ENCODE measurements at regions not wholly inside any gene's neighbourhood (a gene's known extent, or its start where the extent isn't known, plus 50 kb on each side); places are given as distances from the start of the nearest gene placed in this dataset.

- DNase-seq (ENCODE audit: low read depth, low spot score): no peak
- Mint-ChIP-seq H3K27ac (ENCODE audit: unreplicated experiment) (no peak overlapping the region), H3K27me3 (ENCODE audit: low read depth) (no peaks in the 10 kb centered on the region), H3K4me3 (no peak overlapping the region), H3K9me3 (peaks cover 3% of the 10 kb centered on the region), H3K4me1 (peaks cover 9% of the 10 kb centered on the region), H3K36me3 (ENCODE audit: low read depth) (no peaks in the 10 kb centered on the region)
- no peak for TF ChIP-seq CTCF (conservative IDR thresholded peaks at IDR 0.05)
These were observed 519.4 kb upstream of the JAG1 start for GRCh38 chr20:11193241-11193640.

GRCh38 chr20:11195169-11195568, 521.4 kb upstream of the JAG1 start:
- no peak overlapping the region for H3K27ac Mint-ChIP-seq (ENCODE audit: unreplicated experiment)
- TF ChIP-seq CTCF (conservative IDR thresholded peaks at IDR 0.05): no peak
- DNase-seq (ENCODE audit: low read depth, low spot score): no peak
- H3K4me3 Mint-ChIP-seq: no peak overlapping the region
- no peaks in the 10 kb centered on the region for H3K36me3 Mint-ChIP-seq (ENCODE audit: low read depth)
- no peaks in the 10 kb centered on the region for H3K9me3 Mint-ChIP-seq
- H3K27me3 Mint-ChIP-seq (ENCODE audit: low read depth): no peaks in the 10 kb centered on the region
- H3K4me1 Mint-ChIP-seq: peaks cover 9% of the 10 kb centered on the region

- no peak for TF ChIP-seq CTCF (conservative IDR thresholded peaks at IDR 0.05)
- no peak overlapping the region for H3K27ac Mint-ChIP-seq (ENCODE audit: unreplicated experiment)
These were observed 522.2 kb upstream of the JAG1 start for GRCh38 chr20:11195899-11196558.

GRCh38 chr20:11197851-11198250, 524.1 kb upstream of the JAG1 start:
- Mint-ChIP-seq H3K27ac (ENCODE audit: unreplicated experiment) (no peak overlapping the region), H3K4me1 (peaks cover 9% of the 10 kb centered on the region), H3K4me3 (no peak overlapping the region), H3K36me3 (ENCODE audit: low read depth) (no peaks in the 10 kb centered on the region), H3K9me3 (no peaks in the 10 kb centered on the region), H3K27me3 (ENCODE audit: low read depth) (no peaks in the 10 kb centered on the region)
- DNase-seq (ENCODE audit: low read depth, low spot score): no peak
- no peak for TF ChIP-seq CTCF (conservative IDR thresholded peaks at IDR 0.05)

More at GRCh38 chr20:11195899-11196558, 522.2 kb upstream of the JAG1 start:
- Mint-ChIP-seq H3K4me1 (peaks cover 9% of the 10 kb centered on the region), H3K27me3 (ENCODE audit: low read depth) (no peaks in the 10 kb centered on the region), H3K4me3 (no peak overlapping the region), H3K36me3 (ENCODE audit: low read depth) (no peaks in the 10 kb centered on the region), H3K9me3 (no peaks in the 10 kb centered on the region)
- DNase-seq (ENCODE audit: low read depth, low spot score): no peak

GRCh38 chr20:11200423-11200822, 526.6 kb upstream of the JAG1 start:
- no peak overlapping the region for H3K27ac Mint-ChIP-seq (ENCODE audit: unreplicated experiment)
- TF ChIP-seq CTCF (conservative IDR thresholded peaks at IDR 0.05): no peak
- H3K27me3 Mint-ChIP-seq (ENCODE audit: low read depth): no peaks in the 10 kb centered on the region
- no peak overlapping the region for H3K4me3 Mint-ChIP-seq
- H3K9me3 Mint-ChIP-seq: no peaks in the 10 kb centered on the region
- H3K36me3 Mint-ChIP-seq (ENCODE audit: low read depth): no peaks in the 10 kb centered on the region
- peaks cover 9% of the 10 kb centered on the region for H3K4me1 Mint-ChIP-seq
- DNase-seq (ENCODE audit: low read depth, low spot score): no peak

Measured in neural crest cell (in vitro differentiated cells).